ENCODE measurements at regions not wholly inside any gene's neighbourhood (a gene's known extent, or its start where the extent isn't known, plus 50 kb on each side); places are given as distances from the start of the nearest gene placed in this dataset.
"Not testable (repeated sequence)": the region's sequence is repeated elsewhere in the genome, so short reads cannot be mapped to it uniquely, and the experiment has no call there.

- H3K36me3 Mint-ChIP-seq (ENCODE audit: insufficient read depth); DNase-seq; ATAC-seq (replicated peaks); H3K4me1 Mint-ChIP-seq (ENCODE audit: low read depth in 2 of 2); H3K27ac Mint-ChIP-seq; H3K4me3 Mint-ChIP-seq; H3K9me3 Mint-ChIP-seq: not testable (repeated sequence)
- H3K27me3 Mint-ChIP-seq = peaks cover 12 to 13% of the 10 kb centered on the region in 2 donors
These were observed 50.8 kb upstream of the GRIN2B start for GRCh38 chr12:14032191-14032590.

- Mint-ChIP-seq H3K36me3 (ENCODE audit: insufficient read depth) (no peaks in the 10 kb centered on the region), H3K4me1 (ENCODE audit: low read depth in 2 of 2) (no peaks in the 10 kb centered on the region), H3K27me3 (no peaks in the 10 kb centered on the region), H3K4me3 (no peak overlapping the region), H3K9me3 (peaks cover 0 to 2% of the 10 kb centered on the region in 2 donors), H3K27ac (no peak overlapping the region)
- no peak for ATAC-seq (replicated peaks)
- DNase-seq = no peak
These were observed 62.4 kb upstream of the GRIN2B start for GRCh38 chr12:14043776-14044175.

GRCh38 chr12:14048941-14049545 is 67.6 kb upstream of the GRIN2B start:
- H3K27me3 Mint-ChIP-seq = no peaks in the 10 kb centered on the region
- no peaks in the 10 kb centered on the region for H3K4me1 Mint-ChIP-seq (ENCODE audit: low read depth in 2 of 2)
- DNase-seq (no peak), ATAC-seq (replicated peaks) (no peak)
- no peaks in the 10 kb centered on the region for H3K9me3 Mint-ChIP-seq
- H3K27ac Mint-ChIP-seq = no peak overlapping the region
- H3K4me3 Mint-ChIP-seq = no peak overlapping the region
- no peaks in the 10 kb centered on the region for H3K36me3 Mint-ChIP-seq (ENCODE audit: insufficient read depth)

GRCh38 chr12:14057895-14058294 is 76.5 kb upstream of the GRIN2B start:
- no peak for ATAC-seq (replicated peaks)
- no peaks in the 10 kb centered on the region for H3K4me1 Mint-ChIP-seq (ENCODE audit: low read depth in 2 of 2)
- peaks cover 0 to 6% of the 10 kb centered on the region in 2 donors for H3K27me3 Mint-ChIP-seq
- DNase-seq = no peak
- no peaks in the 10 kb centered on the region for H3K9me3 Mint-ChIP-seq
- no peak overlapping the region for H3K4me3 Mint-ChIP-seq
- H3K27ac Mint-ChIP-seq = no peak overlapping the region
- H3K36me3 Mint-ChIP-seq (ENCODE audit: insufficient read depth) = no peaks in the 10 kb centered on the region

GRCh38 chr12:14058717-14059116 is 77.3 kb upstream of the GRIN2B start:
- no peaks in the 10 kb centered on the region for H3K4me1 Mint-ChIP-seq (ENCODE audit: low read depth in 2 of 2)
- H3K27me3 Mint-ChIP-seq = peaks cover 0 to 6% of the 10 kb centered on the region in 2 donors
- ATAC-seq (replicated peaks) = no peak
- DNase-seq = no peak
- H3K36me3 Mint-ChIP-seq (ENCODE audit: insufficient read depth) = no peaks in the 10 kb centered on the region
- H3K4me3 Mint-ChIP-seq = no peak overlapping the region
- no peak overlapping the region for H3K27ac Mint-ChIP-seq
- H3K9me3 Mint-ChIP-seq = peaks cover 0 to 1% of the 10 kb centered on the region in 2 donors

- DNase-seq = no peak
- no peak for ATAC-seq (replicated peaks)
- no peak overlapping the region for H3K4me3 Mint-ChIP-seq
- H3K4me1 Mint-ChIP-seq (ENCODE audit: low read depth in 2 of 2) = no peaks in the 10 kb centered on the region
- H3K27me3 Mint-ChIP-seq = peaks cover 0 to 6% of the 10 kb centered on the region in 2 donors
- no peak overlapping the region for H3K27ac Mint-ChIP-seq
- peaks cover 0 to 1% of the 10 kb centered on the region in 2 donors for H3K9me3 Mint-ChIP-seq
- no peaks in the 10 kb centered on the region for H3K36me3 Mint-ChIP-seq (ENCODE audit: insufficient read depth)
These were observed 78.1 kb upstream of the GRIN2B start for GRCh38 chr12:14059548-14059947.

- Mint-ChIP-seq H3K27me3 (no peaks in the 10 kb centered on the region), H3K27ac (no peak overlapping the region), H3K4me1 (ENCODE audit: low read depth in 2 of 2) (no peaks in the 10 kb centered on the region), H3K4me3 (no peak overlapping the region), H3K36me3 (ENCODE audit: insufficient read depth) (no peaks in the 10 kb centered on the region), H3K9me3 (peaks cover 0 to 1% of the 10 kb centered on the region in 2 donors)
- ATAC-seq (replicated peaks) (no peak), DNase-seq (no peak)
These were observed 84.2 kb upstream of the GRIN2B start for GRCh38 chr12:14065616-14066015.

- peaks cover 0 to 1% of the 10 kb centered on the region in 2 donors for H3K9me3 Mint-ChIP-seq
- ATAC-seq (replicated peaks) = no peak
- no peak overlapping the region for H3K27ac Mint-ChIP-seq
- no peaks in the 10 kb centered on the region for H3K4me1 Mint-ChIP-seq (ENCODE audit: low read depth in 2 of 2)
- H3K36me3 Mint-ChIP-seq (ENCODE audit: insufficient read depth) = no peaks in the 10 kb centered on the region
- no peaks in the 10 kb centered on the region for H3K27me3 Mint-ChIP-seq
- H3K4me3 Mint-ChIP-seq = no peak overlapping the region
- DNase-seq = no peak
These were observed 84.6 kb upstream of the GRIN2B start for GRCh38 chr12:14066021-14066420.

- H3K4me1 Mint-ChIP-seq (ENCODE audit: low read depth in 2 of 2) = no peaks in the 10 kb centered on the region
- ATAC-seq (replicated peaks) (no peak), DNase-seq (no peak)
- H3K27me3 Mint-ChIP-seq = peaks cover 0 to 7% of the 10 kb centered on the region in 2 donors
- no peaks in the 10 kb centered on the region for H3K9me3 Mint-ChIP-seq
- no peak overlapping the region for H3K27ac Mint-ChIP-seq
- no peak overlapping the region for H3K4me3 Mint-ChIP-seq
- H3K36me3 Mint-ChIP-seq (ENCODE audit: insufficient read depth) = no peaks in the 10 kb centered on the region
These were observed 87.6 kb upstream of the GRIN2B start for GRCh38 chr12:14068961-14069360.

GRCh38 chr12:14071833-14072232 is 90.4 kb upstream of the GRIN2B start:
- H3K36me3 Mint-ChIP-seq (ENCODE audit: insufficient read depth) = no peaks in the 10 kb centered on the region

GRCh38 chr12:14072987-14073386 is 91.6 kb upstream of the GRIN2B start:
- Mint-ChIP-seq H3K27ac (no peak overlapping the region), H3K4me1 (ENCODE audit: low read depth in 2 of 2) (no peaks in the 10 kb centered on the region), H3K27me3 (peaks cover 0 to 7% of the 10 kb centered on the region in 2 donors), H3K4me3 (no peak overlapping the region), H3K36me3 (ENCODE audit: insufficient read depth) (no peaks in the 10 kb centered on the region), H3K9me3 (no peaks in the 10 kb centered on the region)
- ATAC-seq (replicated peaks) (no peak), DNase-seq (no peak)

More at GRCh38 chr12:14071833-14072232, 90.4 kb upstream of the GRIN2B start:
- H3K4me1 Mint-ChIP-seq (ENCODE audit: low read depth in 2 of 2) = no peaks in the 10 kb centered on the region
- DNase-seq = no peak
- no peaks in the 10 kb centered on the region for H3K9me3 Mint-ChIP-seq
- no peak overlapping the region for H3K27ac Mint-ChIP-seq
- no peak for ATAC-seq (replicated peaks)
- H3K27me3 Mint-ChIP-seq = peaks cover 0 to 7% of the 10 kb centered on the region in 2 donors
- H3K4me3 Mint-ChIP-seq = no peak overlapping the region

GRCh38 chr12:14075797-14076393 is 94.5 kb upstream of the GRIN2B start:
- ATAC-seq (replicated peaks) (no peak), DNase-seq (no peak)
- Mint-ChIP-seq H3K27ac (no peak overlapping the region), H3K9me3 (no peaks in the 10 kb centered on the region), H3K36me3 (ENCODE audit: insufficient read depth) (no peaks in the 10 kb centered on the region), H3K4me1 (ENCODE audit: low read depth in 2 of 2) (no peaks in the 10 kb centered on the region), H3K4me3 (no peak overlapping the region), H3K27me3 (peaks cover 0 to 7% of the 10 kb centered on the region in 2 donors)

GRCh38 chr12:14076538-14076937 is 95.1 kb upstream of the GRIN2B start:
- Mint-ChIP-seq H3K27ac (no peak overlapping the region), H3K36me3 (ENCODE audit: insufficient read depth) (no peaks in the 10 kb centered on the region), H3K9me3 (no peaks in the 10 kb centered on the region), H3K27me3 (peaks cover 0 to 7% of the 10 kb centered on the region in 2 donors), H3K4me1 (ENCODE audit: low read depth in 2 of 2) (no peaks in the 10 kb centered on the region), H3K4me3 (no peak overlapping the region)
- DNase-seq (no peak), ATAC-seq (replicated peaks) (no peak)

GRCh38 chr12:14086838-14087237 is 105.4 kb upstream of the GRIN2B start:
- H3K27me3 Mint-ChIP-seq = peaks cover 0 to 6% of the 10 kb centered on the region in 2 donors
- H3K27ac Mint-ChIP-seq = no peak overlapping the region
- no peaks in the 10 kb centered on the region for H3K4me1 Mint-ChIP-seq (ENCODE audit: low read depth in 2 of 2)
- H3K36me3 Mint-ChIP-seq (ENCODE audit: insufficient read depth) = no peaks in the 10 kb centered on the region
- no peak for DNase-seq
- ATAC-seq (replicated peaks) = no peak
- no peak overlapping the region for H3K4me3 Mint-ChIP-seq
- H3K9me3 Mint-ChIP-seq = no peaks in the 10 kb centered on the region

Measured in effector memory CD8-positive, alpha-beta T cell (primary cell).